Thymus (tissue), 11 donors: ENCODE measurements at regions not wholly inside any gene's neighbourhood (a gene's known extent, or its start where the extent isn't known, plus 50 kb on each side); places are given as distances from the start of the nearest gene placed in this dataset.

ENCODE experiments used
- DNase-seq, 9 donors: peaks; one replicate each; pipeline ENCODE4 v3.0.0-alpha.2; 2013; ENCODE audit warnings: low spot score in 9 of 9, low read depth in 6 of 9, missing footprints in 1 of 9
- H3K27ac ChIP-seq, 2 donors: one replicate each; pipeline ENCODE4 v1.5.1; 2013; ENCODE audit warnings: control low read depth in 1 of 2, low read depth in 1 of 2, low read length in 1 of 2, mild to moderate bottlenecking in 1 of 2, moderate library complexity in 1 of 2
- H3K27me3 ChIP-seq, 2 donors: one replicate each; pipeline ENCODE4 v1.5.1; 2013; ENCODE audit warnings: low read length in 1 of 2; ENCODE audit not compliant: control insufficient read depth in 2 of 2, insufficient read depth in 1 of 2
- H3K36me3 ChIP-seq, 2 donors: one replicate each; pipeline ENCODE4 v1.5.1; 2013; ENCODE audit warnings: low read length in 1 of 2, mild to moderate bottlenecking in 1 of 2, moderate library complexity in 1 of 2; ENCODE audit not compliant: control insufficient read depth in 2 of 2, insufficient read depth in 2 of 2
- H3K4me1 ChIP-seq, 2 donors: one replicate each; pipeline ENCODE4 v1.5.1; 2013; ENCODE audit warnings: low read length in 2 of 2; ENCODE audit not compliant: control insufficient read depth in 2 of 2, insufficient read depth in 2 of 2
- H3K4me3 ChIP-seq, 2 donors: one replicate each; pipeline ENCODE4 v1.5.1; 2013; ENCODE audit warnings: low read length in 2 of 2, control low read depth in 1 of 2, mild to moderate bottlenecking in 1 of 2
- H3K9me3 ChIP-seq, 2 donors: one replicate each; pipeline ENCODE4 v1.5.1; 2013; ENCODE audit warnings: low read length in 1 of 2, mild to moderate bottlenecking in 1 of 2; ENCODE audit not compliant: control insufficient read depth in 2 of 2, insufficient read depth in 1 of 2
- WGBS: extraction: QIAGEN DNeasy Blood & Tissue Kit; methylation state at CpG from one replicate; pipeline ENCODE4 v1.1.7; 2013; 5-methylcytosine and 5-hydroxymethylcytosine counted together
- donor health status: healthy.

- Histone ChIP-seq H3K27me3 (peaks cover 13 to 33% of the 10 kb centered on the region in 2 donors), H3K36me3 (no peaks in the 10 kb centered on the region), H3K4me3 (no peak overlapping the region), H3K27ac (no peak overlapping the region), H3K9me3 (peaks cover 0 to 14% of the 10 kb centered on the region in 2 donors), H3K4me1 (peaks cover 9 to 32% of the 10 kb centered on the region in 2 donors)
- DNase-seq, result no peak
- WGBS, result 90% methylated on average over 10 of the region's 10 CpGs
Observed at GRCh38 chr17:64774888-64775540, 112.9 kb upstream of the SMURF2 start.

- H3K4me1 ChIP-seq, result peaks cover 9 to 23% of the 10 kb centered on the region in 2 donors
- peaks cover 0 to 6% of the 10 kb centered on the region in 2 donors for H3K9me3 ChIP-seq
- 92% methylated on average over 18 of the region's 18 CpGs for WGBS
- H3K4me3 ChIP-seq, result no peak overlapping the region
- H3K36me3 ChIP-seq, result no peaks in the 10 kb centered on the region
- no peak for DNase-seq
- H3K27me3 ChIP-seq, result peaks cover 9 to 24% of the 10 kb centered on the region in 2 donors
- H3K27ac ChIP-seq, result no peak overlapping the region
Observed at GRCh38 chr17:64773836-64774761, 112.0 kb upstream of the SMURF2 start.

- Histone ChIP-seq H3K4me1 (peaks cover 9 to 19% of the 10 kb centered on the region in 2 donors), H3K27me3 (peaks cover 4 to 17% of the 10 kb centered on the region in 2 donors), H3K36me3 (no peaks in the 10 kb centered on the region), H3K9me3 (peaks cover 0 to 6% of the 10 kb centered on the region in 2 donors), H3K27ac (no peak overlapping the region), H3K4me3 (no peak overlapping the region)
- no peak for DNase-seq
- 94% methylated on average over 6 of the region's 6 CpGs for WGBS
Observed at GRCh38 chr17:64773386-64773835, 111.3 kb upstream of the SMURF2 start.

- peaks cover 9 to 14% of the 10 kb centered on the region in 2 donors for H3K4me1 ChIP-seq
- no peak overlapping the region for H3K27ac ChIP-seq
- H3K36me3 ChIP-seq, result no peaks in the 10 kb centered on the region
- H3K9me3 ChIP-seq, result peaks cover 0 to 3% of the 10 kb centered on the region in 2 donors
- H3K27me3 ChIP-seq, result peaks cover 0 to 12% of the 10 kb centered on the region in 2 donors
- no peak for DNase-seq
- no peak overlapping the region for H3K4me3 ChIP-seq
- 98% methylated on average over 6 of the region's 6 CpGs for WGBS
Observed at GRCh38 chr17:64772845-64773299, 110.8 kb upstream of the SMURF2 start.

- H3K9me3 ChIP-seq, result peaks cover 0 to 3% of the 10 kb centered on the region in 2 donors
- H3K36me3 ChIP-seq, result peaks cover 0 to 3% of the 10 kb centered on the region in 2 donors
- no peak overlapping the region for H3K27ac ChIP-seq
- no peak for DNase-seq
- H3K27me3 ChIP-seq, result peaks cover 0 to 5% of the 10 kb centered on the region in 2 donors
- no peak overlapping the region for H3K4me3 ChIP-seq
- 88% methylated on average over 5 of the region's 5 CpGs for WGBS
- H3K4me1 ChIP-seq, result peaks cover 6 to 8% of the 10 kb centered on the region in 2 donors
Observed at GRCh38 chr17:64771980-64772844, 110.1 kb upstream of the SMURF2 start.

GRCh38 chr17:64769712-64770111 lies 107.6 kb upstream of the SMURF2 start:
- 98% methylated on average over 7 of the region's 7 CpGs for WGBS
- peaks cover 3 to 5% of the 10 kb centered on the region in 2 donors for H3K36me3 ChIP-seq

GRCh38 chr17:64767269-64767997 lies 105.3 kb upstream of the SMURF2 start:
- H3K36me3 ChIP-seq, result peaks cover 8 to 9% of the 10 kb centered on the region in 2 donors
- H3K9me3 ChIP-seq, result no peaks in the 10 kb centered on the region
- no peaks in the 10 kb centered on the region for H3K27me3 ChIP-seq
- no peak overlapping the region for H3K27ac ChIP-seq
- WGBS, result 93% methylated on average over 11 of the region's 11 CpGs
- no peak overlapping the region for H3K4me3 ChIP-seq
- DNase-seq, result no peak
- H3K4me1 ChIP-seq, result no peaks in the 10 kb centered on the region

More at GRCh38 chr17:64769712-64770111, 107.6 kb upstream of the SMURF2 start:
- Histone ChIP-seq H3K27me3 (no peaks in the 10 kb centered on the region), H3K4me3 (no peak overlapping the region), H3K4me1 (no peaks in the 10 kb centered on the region), H3K27ac (no peak overlapping the region), H3K9me3 (no peaks in the 10 kb centered on the region)
- DNase-seq, result no peak

- no peaks in the 10 kb centered on the region for H3K9me3 ChIP-seq
- no peak overlapping the region for H3K4me3 ChIP-seq
- WGBS, result 97% methylated on average over 7 of the region's 7 CpGs
- no peaks in the 10 kb centered on the region for H3K4me1 ChIP-seq
- H3K36me3 ChIP-seq, result peaks cover 8 to 12% of the 10 kb centered on the region in 2 donors
- no peaks in the 10 kb centered on the region for H3K27me3 ChIP-seq
- H3K27ac ChIP-seq, result no peak overlapping the region
- DNase-seq, result no peak
Observed at GRCh38 chr17:64765191-64765889, 103.2 kb upstream of the SMURF2 start.
